ENCODE measurements at regions not wholly inside any gene's neighbourhood (a gene's known extent, or its start where the extent isn't known, plus 50 kb on each side); places are given as distances from the start of the nearest gene placed in this dataset.
A peak's percentile ranks its signal among the peaks of the same experiment; 100 is the strongest.

DNA sequence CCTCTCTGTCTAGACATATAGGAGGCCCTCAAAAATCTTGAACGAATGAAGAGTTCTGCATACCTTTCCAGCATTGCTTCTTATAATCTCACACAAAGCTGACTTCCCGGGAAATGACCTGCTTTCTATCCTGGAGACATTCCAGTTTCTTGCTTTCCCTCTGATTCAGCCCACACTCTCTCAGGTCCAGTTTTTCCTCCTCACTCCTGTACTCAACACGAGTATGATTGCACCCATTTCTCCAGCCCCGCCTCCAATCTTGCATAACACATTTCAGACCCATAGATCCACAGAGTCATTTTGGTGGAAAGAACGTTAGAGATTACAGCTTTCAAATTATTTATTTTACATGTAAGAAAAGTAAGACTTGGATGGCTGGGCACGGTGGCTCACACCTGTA is 127.5 kb upstream of the TLR3 start:
- Histone ChIP-seq H3K4me1 (no peaks in the 10 kb centered on the region), H3K36me3 (no peaks in the 10 kb centered on the region), H3K27me3 (no peaks in the 10 kb centered on the region), H3K9me3 (no peaks in the 10 kb centered on the region), H3K4me3 (ENCODE audit: low read depth, low read length) (no peak overlapping the region)
- TF ChIP-seq, protein P1, sequence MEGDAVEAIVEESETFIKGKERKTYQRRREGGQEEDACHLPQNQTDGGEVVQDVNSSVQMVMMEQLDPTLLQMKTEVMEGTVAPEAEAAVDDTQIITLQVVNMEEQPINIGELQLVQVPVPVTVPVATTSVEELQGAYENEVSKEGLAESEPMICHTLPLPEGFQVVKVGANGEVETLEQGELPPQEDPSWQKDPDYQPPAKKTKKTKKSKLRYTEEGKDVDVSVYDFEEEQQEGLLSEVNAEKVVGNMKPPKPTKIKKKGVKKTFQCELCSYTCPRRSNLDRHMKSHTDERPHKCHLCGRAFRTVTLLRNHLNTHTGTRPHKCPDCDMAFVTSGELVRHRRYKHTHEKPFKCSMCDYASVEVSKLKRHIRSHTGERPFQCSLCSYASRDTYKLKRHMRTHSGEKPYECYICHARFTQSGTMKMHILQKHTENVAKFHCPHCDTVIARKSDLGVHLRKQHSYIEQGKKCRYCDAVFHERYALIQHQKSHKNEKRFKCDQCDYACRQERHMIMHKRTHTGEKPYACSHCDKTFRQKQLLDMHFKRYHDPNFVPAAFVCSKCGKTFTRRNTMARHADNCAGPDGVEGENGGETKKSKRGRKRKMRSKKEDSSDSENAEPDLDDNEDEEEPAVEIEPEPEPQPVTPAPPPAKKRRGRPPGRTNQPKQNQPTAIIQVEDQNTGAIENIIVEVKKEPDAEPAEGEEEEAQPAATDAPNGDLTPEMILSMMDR (IDR thresholded peaks at IDR 0.05; ENCODE audit: low read depth, low read length) = no peak
- DNase-seq = no peak

GRCh38 chr4:185945252-185945651 is 123.7 kb upstream of the TLR3 start:
- no peak for DNase-seq
- H3K36me3 ChIP-seq = no peaks in the 10 kb centered on the region
- no peaks in the 10 kb centered on the region for H3K9me3 ChIP-seq
- TF ChIP-seq, protein P1 (IDR thresholded peaks at IDR 0.05; ENCODE audit: low read depth, low read length) = no peak
- H3K4me1 ChIP-seq = peaks cover 5% of the 10 kb centered on the region
- H3K27me3 ChIP-seq = no peaks in the 10 kb centered on the region
- no peak overlapping the region for H3K4me3 ChIP-seq (ENCODE audit: low read depth, low read length)

DNA sequence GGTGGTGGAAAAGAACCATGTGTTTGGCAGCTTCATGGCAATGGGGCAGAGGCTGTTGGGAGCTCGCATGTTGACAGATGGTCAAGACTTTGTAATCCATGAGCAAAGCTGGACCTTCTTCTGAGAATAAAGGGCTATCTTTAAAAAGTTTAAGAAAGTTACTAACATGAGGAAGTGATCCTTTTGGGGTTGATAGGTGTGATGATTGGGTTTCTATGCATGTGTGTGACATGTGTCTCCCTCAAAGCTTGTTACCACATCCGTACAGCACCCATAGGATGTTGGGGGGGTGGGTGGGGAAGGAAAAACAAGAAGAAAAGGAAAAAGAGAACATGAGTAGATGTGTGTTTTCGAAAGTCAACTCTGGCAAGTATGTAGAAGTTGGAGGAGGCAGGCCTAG is 123.0 kb upstream of the TLR3 start:
- TF ChIP-seq, protein P1 (IDR thresholded peaks at IDR 0.05; ENCODE audit: low read depth, low read length) = no peak
- H3K4me3 ChIP-seq (ENCODE audit: low read depth, low read length) = no peak overlapping the region
- H3K27me3 ChIP-seq = no peaks in the 10 kb centered on the region
- no peaks in the 10 kb centered on the region for H3K9me3 ChIP-seq
- H3K36me3 ChIP-seq = no peaks in the 10 kb centered on the region
- DNase-seq = no peak
- H3K4me1 ChIP-seq = peaks cover 5% of the 10 kb centered on the region

DNA sequence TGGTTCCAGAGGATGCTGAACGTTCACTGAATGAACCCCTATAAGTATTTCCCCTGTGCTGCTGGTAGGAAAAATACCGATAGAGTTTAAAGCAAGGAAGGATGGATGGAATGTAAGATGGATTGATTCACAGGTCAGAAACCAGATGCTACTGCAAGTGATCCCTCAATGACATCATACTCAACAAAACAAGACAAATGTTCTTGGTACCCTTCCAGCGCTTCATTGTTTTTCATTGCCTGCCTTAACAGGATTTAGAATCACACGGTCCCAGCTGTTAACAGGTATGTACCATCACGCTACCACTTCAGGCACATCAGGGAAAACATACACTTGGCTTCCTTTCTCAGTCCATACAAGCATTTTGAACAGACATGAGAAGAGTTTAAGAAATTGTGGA is 118.1 kb upstream of the TLR3 start:
- H3K36me3 ChIP-seq = no peaks in the 10 kb centered on the region
- H3K4me1 ChIP-seq = peaks cover 5% of the 10 kb centered on the region
- TF ChIP-seq, protein P1 (IDR thresholded peaks at IDR 0.05; ENCODE audit: low read depth, low read length) = no peak

GRCh38 chr4:185955151-185955770 is 113.7 kb upstream of the TLR3 start:
- Histone ChIP-seq H3K4me3 (ENCODE audit: low read depth, low read length) (peak overlapping the region; percentile 62), H3K36me3 (no peaks in the 10 kb centered on the region), H3K27me3 (no peaks in the 10 kb centered on the region), H3K4me1 (0 out of 2 replicates have a peak, but pooled peaks cover 6% of the 10 kb centered on the region), H3K9me3 (no peaks in the 10 kb centered on the region)
- TF ChIP-seq, protein P1 (IDR thresholded peaks at IDR 0.05; ENCODE audit: low read depth, low read length) = no peak
- no peak for DNase-seq

More for the DNA sequence above, 118.1 kb upstream of the TLR3 start:
- Histone ChIP-seq H3K4me3 (ENCODE audit: low read depth, low read length) (no peak overlapping the region), H3K27me3 (no peaks in the 10 kb centered on the region), H3K9me3 (no peaks in the 10 kb centered on the region)
- no peak for DNase-seq

GRCh38 chr4:185955826-185956543 is 113.0 kb upstream of the TLR3 start:
- no peaks in the 10 kb centered on the region for H3K36me3 ChIP-seq
- H3K27me3 ChIP-seq = no peaks in the 10 kb centered on the region
- peak; percentile 35 for DNase-seq

More at GRCh38 chr4:185955826-185956543, 113.0 kb upstream of the TLR3 start:
- Histone ChIP-seq H3K4me3 (ENCODE audit: low read depth, low read length) (peak overlapping the region; percentile 62), H3K9me3 (no peaks in the 10 kb centered on the region), H3K4me1 (0 out of 2 replicates have a peak, but pooled peaks cover 6% of the 10 kb centered on the region)
- TF ChIP-seq, protein P1 (IDR thresholded peaks at IDR 0.05; ENCODE audit: low read depth, low read length) = no peak
